BE2C (cell line): ENCODE measurements at regions not wholly inside any gene's neighbourhood (a gene's known extent, or its start where the extent isn't known, plus 50 kb on each side); places are given as distances from the start of the nearest gene placed in this dataset.

Source experiments
- DNase-seq: peaks from one replicate; pipeline ENCODE4 v3.0.0-alpha.2; 2020
- H3K27me3 ChIP-seq: fragments of 250-450 bp; sonication (Bioruptor Pico); 2 replicates; pipeline ENCODE4 v1.5.1; 2020; ENCODE audit warnings: mild to moderate bottlenecking
- H3K36me3 ChIP-seq: fragments of 250-450 bp; sonication (Bioruptor Pico); 2 replicates; pipeline ENCODE4 v1.5.1; 2020; ENCODE audit warnings: mild to moderate bottlenecking
- H3K4me1 ChIP-seq: fragments of 250-450 bp; sonication (Bioruptor Pico); 2 replicates; pipeline ENCODE4 v1.5.1; 2020
- H3K4me3 ChIP-seq: 2 replicates; pipeline ENCODE4 v1.5.1; 2011; ENCODE audit warnings: low read depth, low read length
- H3K9me3 ChIP-seq: fragments of 250-450 bp; sonication (Bioruptor Pico); 2 replicates; pipeline ENCODE4 v1.5.1; 2020
- CTCF ChIP-seq: IDR thresholded peaks from 2 replicates; pipeline ENCODE4 v1.5.1; 2012; ENCODE audit warnings: mild to moderate bottlenecking, low read depth, low read length

GRCh38 chr1:53383136-53383870 is 55.4 kb upstream of the LRP8 start:
- Histone ChIP-seq H3K36me3 (no peaks in the 10 kb centered on the region), H3K4me3 (no peak overlapping the region), H3K9me3 (no peaks in the 10 kb centered on the region), H3K27me3 (no peaks in the 10 kb centered on the region), H3K4me1 (no peaks in the 10 kb centered on the region)
- DNase-seq = no peak
- no peak for TF ChIP-seq CTCF

- no peaks in the 10 kb centered on the region for H3K4me1 ChIP-seq
- no peaks in the 10 kb centered on the region for H3K9me3 ChIP-seq
- no peak overlapping the region for H3K4me3 ChIP-seq
- no peak for DNase-seq
- no peaks in the 10 kb centered on the region for H3K27me3 ChIP-seq
- TF ChIP-seq CTCF = no peak
- no peaks in the 10 kb centered on the region for H3K36me3 ChIP-seq
Measured at GRCh38 chr1:53384796-53385195, 56.9 kb upstream of the LRP8 start.

- TF ChIP-seq CTCF = no peak
- H3K4me3 ChIP-seq = no peak overlapping the region
- H3K36me3 ChIP-seq = no peaks in the 10 kb centered on the region
- H3K9me3 ChIP-seq = no peaks in the 10 kb centered on the region
- no peak for DNase-seq
- H3K4me1 ChIP-seq = no peaks in the 10 kb centered on the region
- no peaks in the 10 kb centered on the region for H3K27me3 ChIP-seq
Measured at GRCh38 chr1:53385276-53386225, 57.7 kb upstream of the LRP8 start.

GRCh38 chr1:53388963-53389362 is 61.1 kb upstream of the LRP8 start:
- Histone ChIP-seq H3K36me3 (no peaks in the 10 kb centered on the region), H3K4me1 (no peaks in the 10 kb centered on the region)
- DNase-seq = no peak

GRCh38 chr1:53390261-53390660 is 62.4 kb upstream of the LRP8 start:
- Histone ChIP-seq H3K4me1 (no peaks in the 10 kb centered on the region), H3K4me3 (no peak overlapping the region), H3K9me3 (no peaks in the 10 kb centered on the region), H3K36me3 (no peaks in the 10 kb centered on the region), H3K27me3 (no peaks in the 10 kb centered on the region)
- no peak for DNase-seq
- TF ChIP-seq CTCF = no peak

More at GRCh38 chr1:53388963-53389362, 61.1 kb upstream of the LRP8 start:
- no peak for TF ChIP-seq CTCF
- H3K4me3 ChIP-seq = no peak overlapping the region
- H3K27me3 ChIP-seq = no peaks in the 10 kb centered on the region
- H3K9me3 ChIP-seq = no peaks in the 10 kb centered on the region
